ENCODE measurements at regions not wholly inside any gene's neighbourhood (a gene's known extent, or its start where the extent isn't known, plus 50 kb on each side); places are given as distances from the start of the nearest gene placed in this dataset.
A peak's percentile ranks its signal among the peaks of the same experiment; 100 is the strongest.

- no peak for DNase-seq (ENCODE audit: extremely low read depth, low read depth)
- peak; percentile 78 for TF ChIP-seq CTCF (IDR thresholded peaks at IDR 0.05; ENCODE audit: low read depth, low read length)
Measured at GRCh38 chr6:127641905-127642304, 64.9 kb downstream of the C6orf58 start.
